ENCODE measurements at regions not wholly inside any gene's neighbourhood (a gene's known extent, or its start where the extent isn't known, plus 50 kb on each side); places are given as distances from the start of the nearest gene placed in this dataset.
"Not testable (repeated sequence)": the region's sequence is repeated elsewhere in the genome, so short reads cannot be mapped to it uniquely, and the experiment has no call there.

DNA sequence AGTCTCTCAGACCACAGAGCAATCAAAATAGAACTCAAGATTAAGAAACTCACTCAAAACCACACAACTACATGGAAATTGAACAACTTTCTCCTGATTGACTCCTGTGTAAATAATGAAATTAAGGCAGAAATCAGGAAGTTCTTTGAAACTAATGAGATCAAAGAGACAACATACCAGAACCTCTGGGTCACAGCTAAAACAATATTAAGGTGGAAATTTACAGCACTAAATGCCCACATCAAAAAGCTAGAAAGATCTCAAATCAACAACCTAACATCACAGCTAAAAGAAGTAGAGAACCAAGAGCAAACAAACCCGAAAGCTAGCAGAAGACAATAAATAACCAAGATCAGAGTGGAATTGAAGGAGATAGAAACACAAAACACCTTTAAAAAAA is 395.0 kb upstream of the RORB start:
- not testable (repeated sequence) for H3K36me3 Mint-ChIP-seq, H3K4me1 Mint-ChIP-seq, DNase-seq, H3K9me3 Mint-ChIP-seq, H3K27me3 Mint-ChIP-seq, H3K27ac Mint-ChIP-seq, H3K4me3 Mint-ChIP-seq

DNA sequence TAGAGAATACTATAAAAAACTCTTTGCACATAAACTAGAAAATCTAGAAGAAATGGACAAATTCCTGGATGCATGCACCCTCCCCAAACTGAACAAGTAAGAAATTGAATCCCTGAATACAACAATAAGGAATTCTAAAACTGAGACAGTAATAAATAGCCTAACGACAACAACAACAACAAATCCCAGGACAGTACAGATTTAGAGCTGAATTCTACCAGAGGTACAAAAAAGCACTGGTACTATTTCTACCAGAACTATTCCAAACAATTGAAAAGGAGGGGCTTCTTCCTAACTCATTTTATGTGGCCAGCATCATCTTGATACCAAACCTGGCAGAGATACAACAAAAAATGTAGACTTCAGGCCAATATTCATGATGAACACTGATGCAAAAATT is 394.4 kb upstream of the RORB start:
- no peak for DNase-seq
- H3K27ac Mint-ChIP-seq, result no peak overlapping the region
- H3K9me3 Mint-ChIP-seq, result peaks cover 1% of the 10 kb centered on the region
- H3K4me1 Mint-ChIP-seq, result no peaks in the 10 kb centered on the region
- H3K27me3 Mint-ChIP-seq, result no peaks in the 10 kb centered on the region
- no peaks in the 10 kb centered on the region for H3K36me3 Mint-ChIP-seq
- H3K4me3 Mint-ChIP-seq, result no peak overlapping the region

DNA sequence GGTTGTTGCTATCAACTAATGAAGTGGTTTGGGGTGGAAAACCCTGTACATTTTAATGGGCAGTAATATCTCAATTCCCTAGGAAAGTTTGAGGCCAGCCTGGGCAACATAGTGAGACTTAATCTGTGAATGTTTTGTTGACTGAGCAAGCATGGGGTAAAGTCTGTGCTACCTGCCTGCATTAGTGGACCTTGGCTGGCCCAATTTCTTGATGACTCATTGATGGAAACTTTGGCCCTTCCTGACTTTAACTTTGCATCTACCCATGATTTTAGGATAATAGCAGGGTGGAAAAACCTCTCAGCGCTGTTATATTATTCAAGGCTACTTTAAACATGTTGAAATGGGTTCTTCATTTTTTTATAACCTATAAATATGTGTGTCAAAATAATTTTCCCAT is 389.4 kb upstream of the RORB start:
- H3K4me1 Mint-ChIP-seq, result no peaks in the 10 kb centered on the region
- no peak overlapping the region for H3K27ac Mint-ChIP-seq
- H3K36me3 Mint-ChIP-seq, result no peaks in the 10 kb centered on the region
- DNase-seq, result no peak
- H3K4me3 Mint-ChIP-seq, result no peak overlapping the region
- peaks cover under 1% of the 10 kb centered on the region for H3K9me3 Mint-ChIP-seq
- no peaks in the 10 kb centered on the region for H3K27me3 Mint-ChIP-seq

DNA sequence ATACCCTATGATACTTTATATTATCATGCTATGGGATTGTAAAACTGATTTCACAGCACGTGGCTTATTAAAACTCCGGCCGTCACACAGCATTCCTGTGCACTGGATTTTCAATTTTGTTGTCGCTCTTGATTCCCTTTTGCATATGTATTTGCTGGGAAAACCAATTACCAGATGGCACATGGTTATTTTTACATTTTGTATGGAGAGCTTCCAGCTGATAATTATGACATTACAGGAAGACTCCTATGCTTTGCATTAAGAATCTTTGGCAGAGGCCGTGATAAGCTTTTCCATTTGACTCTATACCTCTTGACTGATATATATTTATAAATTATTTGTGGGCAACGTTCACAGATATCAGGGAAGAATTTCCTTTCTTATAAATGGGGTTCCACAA is 381.2 kb upstream of the RORB start:
- Mint-ChIP-seq H3K36me3 (no peaks in the 10 kb centered on the region), H3K9me3 (peaks cover 1% of the 10 kb centered on the region), H3K4me3 (no peak overlapping the region), H3K27ac (no peak overlapping the region), H3K27me3 (no peaks in the 10 kb centered on the region), H3K4me1 (no peaks in the 10 kb centered on the region)
- no peak for DNase-seq

DNA sequence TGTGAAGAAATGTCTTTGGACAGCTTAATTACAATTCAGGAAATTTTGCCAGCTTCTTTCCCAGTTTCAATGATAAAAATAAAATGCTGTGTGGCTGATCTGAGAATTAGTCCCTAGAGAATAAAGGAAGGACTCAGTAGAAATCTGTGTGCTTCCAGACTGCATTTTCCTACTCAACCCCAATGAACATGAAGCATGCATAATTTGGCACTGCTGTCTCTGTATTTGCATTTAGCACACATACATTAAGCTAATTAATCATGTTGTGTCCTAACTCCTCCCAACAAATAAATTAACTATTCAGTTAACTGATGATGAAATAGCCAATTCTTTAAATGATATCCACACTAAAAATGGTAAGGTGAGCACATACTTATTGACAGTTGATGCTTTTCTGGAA is 380.0 kb upstream of the RORB start:
- no peak for DNase-seq
- H3K9me3 Mint-ChIP-seq, result peaks cover 3% of the 10 kb centered on the region
- H3K36me3 Mint-ChIP-seq, result no peaks in the 10 kb centered on the region
- no peaks in the 10 kb centered on the region for H3K4me1 Mint-ChIP-seq
- no peak overlapping the region for H3K27ac Mint-ChIP-seq
- no peaks in the 10 kb centered on the region for H3K27me3 Mint-ChIP-seq
- H3K4me3 Mint-ChIP-seq, result no peak overlapping the region

DNA sequence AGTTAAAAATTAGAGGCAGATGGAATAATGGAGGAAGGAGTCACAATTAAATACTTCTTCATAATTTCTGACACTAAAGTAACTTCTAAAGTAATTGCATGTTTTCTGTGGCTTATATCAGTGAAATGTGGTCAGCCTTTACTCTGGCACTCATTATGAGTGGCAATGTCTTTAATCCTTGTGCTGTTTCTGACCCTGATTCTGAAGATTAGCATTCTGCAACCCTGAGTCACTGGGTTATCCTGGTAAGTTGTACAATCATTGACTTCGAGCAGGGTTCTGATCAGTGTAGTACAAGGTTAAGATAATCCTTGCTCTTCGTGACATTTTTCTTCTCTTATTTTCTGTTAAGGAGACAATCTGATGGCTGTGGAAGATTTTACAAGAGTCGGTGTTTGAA is 379.4 kb upstream of the RORB start:
- Mint-ChIP-seq H3K36me3 (no peaks in the 10 kb centered on the region), H3K27me3 (peaks cover 2% of the 10 kb centered on the region), H3K27ac (no peak overlapping the region), H3K4me3 (no peak overlapping the region), H3K4me1 (peaks cover 2% of the 10 kb centered on the region), H3K9me3 (peaks cover 6% of the 10 kb centered on the region)
- no peak for DNase-seq

DNA sequence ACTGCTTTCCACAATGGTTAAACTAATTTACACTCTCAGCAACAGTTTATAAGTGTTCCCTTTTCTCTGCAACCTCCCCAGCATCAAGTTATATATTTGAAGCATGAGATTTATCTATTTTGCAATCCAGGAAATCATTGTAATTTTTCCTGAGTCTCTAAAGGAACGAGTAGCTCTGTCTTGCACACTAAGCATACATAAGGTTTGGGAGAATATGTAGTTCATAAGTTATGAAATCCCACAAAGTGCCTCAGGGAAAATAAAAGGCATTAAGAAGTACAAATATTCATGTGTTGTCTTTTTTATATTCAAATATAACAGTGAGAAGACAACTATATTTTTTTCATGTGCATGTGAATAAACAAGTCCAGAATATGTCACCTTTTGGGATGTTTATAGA is 377.1 kb upstream of the RORB start:
- no peaks in the 10 kb centered on the region for H3K36me3 Mint-ChIP-seq
- H3K4me1 Mint-ChIP-seq, result peaks cover 2% of the 10 kb centered on the region
- H3K9me3 Mint-ChIP-seq, result peaks cover 7% of the 10 kb centered on the region
- peaks cover 3% of the 10 kb centered on the region for H3K27me3 Mint-ChIP-seq
- no peak overlapping the region for H3K27ac Mint-ChIP-seq
- H3K4me3 Mint-ChIP-seq, result no peak overlapping the region
- no peak for DNase-seq

DNA sequence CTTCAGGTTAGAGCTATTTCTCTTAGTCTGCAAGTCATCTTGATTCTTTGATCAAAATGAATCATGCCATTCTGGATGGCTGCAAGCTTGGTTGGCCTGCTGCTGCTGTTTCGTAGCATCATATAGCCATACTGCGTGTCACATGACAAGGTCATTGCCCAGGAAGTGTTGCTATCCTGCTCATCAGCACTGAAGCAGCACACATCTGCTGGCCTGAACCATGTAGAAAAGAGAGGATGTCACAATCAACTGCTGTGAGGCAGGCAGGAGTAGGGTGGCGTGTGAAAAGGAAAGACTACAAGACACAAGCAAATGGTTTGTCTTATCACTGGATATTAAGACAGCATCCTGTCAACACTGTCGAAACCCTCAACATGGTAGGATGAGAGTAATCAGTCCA is 376.7 kb upstream of the RORB start:
- Mint-ChIP-seq H3K27ac (no peak overlapping the region), H3K4me1 (peaks cover 2% of the 10 kb centered on the region), H3K9me3 (peaks cover 7% of the 10 kb centered on the region), H3K27me3 (peaks cover 3% of the 10 kb centered on the region), H3K36me3 (no peaks in the 10 kb centered on the region), H3K4me3 (no peak overlapping the region)
- DNase-seq, result no peak

DNA sequence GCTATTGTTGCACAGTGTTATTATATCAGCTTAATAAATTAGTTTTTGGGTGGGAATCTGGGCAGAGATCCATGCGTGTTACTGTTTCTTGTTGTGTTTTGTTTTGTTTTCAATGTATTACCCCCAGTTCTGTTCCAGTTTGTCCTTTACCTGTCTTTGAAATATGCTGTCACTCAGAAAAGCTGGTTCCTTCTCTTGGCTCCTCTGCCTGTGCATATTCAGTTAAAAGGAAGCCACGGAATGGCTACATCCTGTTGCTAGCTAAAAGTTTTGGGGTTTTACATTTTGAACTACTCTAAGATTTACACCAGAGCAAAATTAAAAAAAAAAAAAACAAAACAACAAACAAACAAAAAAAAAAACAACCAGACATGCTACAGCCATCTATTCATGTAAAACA is 374.9 kb upstream of the RORB start:
- peaks cover 3% of the 10 kb centered on the region for H3K27me3 Mint-ChIP-seq
- H3K4me1 Mint-ChIP-seq, result peaks cover 2% of the 10 kb centered on the region
- no peak overlapping the region for H3K27ac Mint-ChIP-seq
- H3K9me3 Mint-ChIP-seq, result peaks cover 7% of the 10 kb centered on the region
- DNase-seq, result no peak
- no peak overlapping the region for H3K4me3 Mint-ChIP-seq
- H3K36me3 Mint-ChIP-seq, result no peaks in the 10 kb centered on the region

DNA sequence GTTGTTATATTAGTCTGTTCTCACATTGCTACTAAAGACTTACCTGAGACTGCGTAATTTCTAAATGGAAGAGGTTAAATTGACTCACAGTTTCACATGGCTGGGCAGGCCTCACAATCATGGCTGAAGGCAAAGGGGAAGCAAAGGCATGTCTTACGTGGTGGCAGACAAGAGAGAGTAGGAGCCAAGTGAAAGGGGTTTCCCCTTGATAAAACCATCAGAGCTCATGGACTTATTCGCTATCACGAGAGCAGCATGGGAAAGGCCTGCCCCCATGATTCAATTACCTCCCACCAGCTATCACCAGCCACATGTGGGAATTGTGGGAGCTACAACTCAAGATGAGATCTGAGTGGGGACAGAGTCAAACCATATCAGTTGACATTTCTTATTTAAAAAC is 374.5 kb upstream of the RORB start:
- Mint-ChIP-seq H3K36me3 (no peaks in the 10 kb centered on the region), H3K9me3 (peaks cover 7% of the 10 kb centered on the region), H3K27me3 (peaks cover 3% of the 10 kb centered on the region), H3K4me1 (peaks cover 2% of the 10 kb centered on the region), H3K27ac (no peak overlapping the region), H3K4me3 (no peak overlapping the region)
- peak; percentile 3 for DNase-seq

DNA sequence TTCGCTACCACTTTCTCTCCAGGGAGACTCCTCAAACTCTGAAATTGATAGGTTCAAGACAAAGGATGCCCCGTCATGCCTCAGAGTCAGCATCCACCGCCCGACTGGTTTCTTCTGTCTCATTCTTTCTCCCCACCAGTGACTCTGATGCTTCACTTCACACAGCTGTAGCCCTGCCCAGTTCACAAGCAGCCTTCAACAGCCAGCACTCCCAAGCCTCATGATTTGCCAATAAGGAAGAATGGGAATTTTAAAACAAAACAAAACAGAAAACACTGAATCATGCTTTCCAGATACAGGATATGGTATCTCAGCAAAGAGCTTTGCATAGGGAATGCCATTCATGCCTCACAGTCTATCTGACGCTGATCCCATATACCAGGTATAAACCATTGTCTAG is 371.2 kb upstream of the RORB start:
- DNase-seq, result no peak
- Mint-ChIP-seq H3K27me3 (peaks cover 3% of the 10 kb centered on the region), H3K4me3 (no peak overlapping the region), H3K9me3 (peaks cover 6% of the 10 kb centered on the region), H3K27ac (no peak overlapping the region), H3K4me1 (peaks cover 2% of the 10 kb centered on the region), H3K36me3 (no peaks in the 10 kb centered on the region)

DNA sequence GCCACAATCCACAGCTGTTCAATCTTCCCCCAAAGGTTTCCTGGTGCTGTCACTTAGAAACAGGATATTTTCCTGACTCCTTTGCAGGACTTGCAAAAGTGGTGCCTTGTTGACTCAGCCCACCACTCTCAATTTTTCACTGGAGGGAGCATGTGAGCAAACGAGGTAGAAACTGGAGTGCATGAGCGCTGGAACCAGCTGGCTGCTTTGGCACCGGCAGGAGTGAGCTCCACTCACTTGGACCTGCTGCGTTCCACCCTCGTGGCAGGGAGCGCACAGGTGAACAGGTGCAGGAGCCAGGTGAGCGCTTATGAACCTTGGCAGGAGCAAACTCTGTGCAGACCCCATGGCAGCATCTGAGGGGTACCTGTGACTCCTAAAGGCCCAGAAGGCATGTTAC is 364.1 kb upstream of the RORB start:
- Mint-ChIP-seq H3K4me3 (no peak overlapping the region), H3K27me3 (no peaks in the 10 kb centered on the region), H3K36me3 (no peaks in the 10 kb centered on the region), H3K4me1 (no peaks in the 10 kb centered on the region), H3K27ac (no peak overlapping the region), H3K9me3 (peaks cover 2% of the 10 kb centered on the region)
- no peak for DNase-seq

DNA sequence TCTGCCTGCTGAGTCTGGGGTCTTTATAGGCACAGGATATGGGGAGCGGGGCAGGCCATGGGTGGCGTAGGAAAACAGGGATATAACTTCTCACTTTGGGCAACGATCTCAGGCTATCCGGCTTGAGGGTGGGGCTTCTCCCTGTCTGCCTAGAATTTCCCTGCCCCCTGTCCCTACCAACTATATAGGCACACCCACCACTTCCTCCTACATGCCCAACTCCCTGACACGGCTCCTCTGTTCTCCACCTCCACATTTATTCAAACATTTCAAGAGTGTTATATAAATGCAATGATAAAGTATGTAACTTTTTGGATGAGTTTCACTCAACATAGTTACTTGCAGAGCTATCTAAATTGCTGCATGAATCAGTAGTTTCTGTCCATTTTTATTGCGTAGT is 363.2 kb upstream of the RORB start:
- H3K27ac Mint-ChIP-seq, result no peak overlapping the region

DNA sequence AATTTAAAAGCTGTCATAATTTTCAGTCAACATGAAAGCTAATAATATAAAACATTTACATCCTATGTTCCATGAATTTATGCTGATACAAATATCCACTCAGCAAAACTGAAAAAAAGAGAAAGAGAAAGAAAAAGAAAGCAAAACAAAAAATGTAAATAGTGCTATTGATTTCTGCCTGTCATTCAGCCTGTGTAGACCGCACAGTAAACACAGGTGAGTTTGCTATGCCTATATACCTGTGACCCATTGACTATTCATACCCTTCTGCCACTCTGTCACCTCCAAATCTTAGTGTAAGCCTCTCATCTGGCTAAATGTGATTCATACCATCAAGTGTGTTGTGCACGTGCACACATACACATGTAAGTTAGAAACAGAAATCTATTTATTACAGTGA is 359.0 kb upstream of the RORB start:
- Mint-ChIP-seq H3K27me3 (no peaks in the 10 kb centered on the region), H3K27ac (no peak overlapping the region), H3K4me1 (no peaks in the 10 kb centered on the region), H3K36me3 (no peaks in the 10 kb centered on the region), H3K9me3 (peaks cover 3% of the 10 kb centered on the region), H3K4me3 (no peak overlapping the region)
- DNase-seq, result no peak

More for the DNA sequence above, 363.2 kb upstream of the RORB start:
- no peaks in the 10 kb centered on the region for H3K27me3 Mint-ChIP-seq
- H3K36me3 Mint-ChIP-seq, result no peaks in the 10 kb centered on the region
- H3K9me3 Mint-ChIP-seq, result peaks cover 2% of the 10 kb centered on the region
- H3K4me1 Mint-ChIP-seq, result no peaks in the 10 kb centered on the region
- H3K4me3 Mint-ChIP-seq, result no peak overlapping the region
- no peak for DNase-seq

DNA sequence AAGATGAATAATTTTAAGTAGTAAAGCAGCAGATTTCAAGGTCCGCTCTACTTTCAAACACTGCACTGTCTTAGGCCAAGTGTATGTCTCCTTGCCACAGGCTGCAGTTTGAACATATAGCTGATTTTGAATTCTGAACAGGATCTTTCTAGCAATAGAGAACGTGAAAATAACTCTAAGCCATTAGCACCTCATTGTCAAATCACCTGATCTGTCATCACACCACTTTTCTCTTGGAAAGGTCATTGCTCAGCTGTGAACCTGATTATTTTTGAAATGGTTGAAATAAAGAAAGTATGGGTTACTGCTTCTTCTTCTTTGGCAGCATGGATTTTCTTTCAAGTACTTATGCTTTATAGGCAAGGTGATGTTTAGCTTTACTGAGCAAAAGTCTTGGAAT is 357.0 kb upstream of the RORB start:
- Mint-ChIP-seq H3K27me3 (no peaks in the 10 kb centered on the region), H3K4me3 (no peak overlapping the region), H3K27ac (no peak overlapping the region), H3K4me1 (no peaks in the 10 kb centered on the region), H3K9me3 (peaks cover 4% of the 10 kb centered on the region), H3K36me3 (no peaks in the 10 kb centered on the region)
- no peak for DNase-seq

DNA sequence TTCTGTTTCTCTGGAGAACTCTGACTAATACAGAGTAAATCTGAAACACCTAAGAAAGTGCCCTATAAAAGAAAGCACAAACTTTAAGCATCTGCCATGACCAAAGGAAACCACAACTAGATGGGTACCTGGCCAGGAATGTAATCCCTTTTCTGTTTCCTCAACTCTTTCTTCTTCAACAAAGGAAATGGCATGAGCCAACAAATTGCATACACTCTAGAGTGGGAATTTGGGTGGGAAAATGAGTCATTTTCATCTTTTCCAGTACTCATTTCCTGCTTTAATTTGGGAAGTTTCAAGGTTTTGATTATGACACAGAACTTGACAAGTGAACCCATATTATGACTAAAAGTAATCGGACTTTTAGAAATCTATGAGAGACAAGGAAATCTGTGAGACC is 349.2 kb upstream of the RORB start:
- no peak overlapping the region for H3K4me3 Mint-ChIP-seq
- H3K9me3 Mint-ChIP-seq, result peaks cover 2% of the 10 kb centered on the region
- H3K36me3 Mint-ChIP-seq, result no peaks in the 10 kb centered on the region
- no peaks in the 10 kb centered on the region for H3K4me1 Mint-ChIP-seq
- H3K27me3 Mint-ChIP-seq, result no peaks in the 10 kb centered on the region
- no peak overlapping the region for H3K27ac Mint-ChIP-seq
- no peak for DNase-seq

DNA sequence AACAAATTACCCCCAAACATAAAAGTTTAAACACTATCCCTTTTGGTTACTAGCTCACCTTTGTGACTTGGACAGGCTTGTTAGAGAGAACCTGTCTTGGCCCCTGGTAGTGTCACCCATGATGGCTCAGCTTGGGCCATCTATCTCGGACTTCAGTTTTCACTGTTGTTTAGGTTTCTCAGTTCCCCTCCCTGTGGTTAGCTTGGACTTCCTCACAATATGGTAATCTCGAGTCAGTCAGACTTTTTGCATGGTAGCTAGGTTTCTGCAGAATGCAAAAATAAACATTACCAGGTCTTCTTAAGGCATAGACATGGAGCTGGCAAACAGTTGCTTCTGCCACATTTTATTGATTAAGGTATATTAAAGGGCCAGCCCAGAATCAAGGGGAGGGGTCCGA is 324.3 kb upstream of the RORB start:
- Mint-ChIP-seq H3K27ac (no peak overlapping the region), H3K27me3 (no peaks in the 10 kb centered on the region), H3K4me1 (no peaks in the 10 kb centered on the region), H3K36me3 (no peaks in the 10 kb centered on the region), H3K4me3 (no peak overlapping the region), H3K9me3 (no peaks in the 10 kb centered on the region)
- no peak for DNase-seq

Data from activated naive CD8-positive, alpha-beta T cell treated with anti-CD3 and anti-CD28 coated beads for 36 hours (primary cell).